Neural cell (in vitro differentiated cells): ENCODE measurements at regions not wholly inside any gene's neighbourhood (a gene's known extent, or its start where the extent isn't known, plus 50 kb on each side); places are given as distances from the start of the nearest gene placed in this dataset.

ENCODE experiments used
- CTCF ChIP-seq: fragments of 450-650 bp; IDR thresholded peaks from 2 replicates; pipeline ENCODE4 v1.5.1; 2014; ENCODE audit warnings: antibody characterized with exemption, mild to moderate bottlenecking, moderate library complexity; ENCODE audit not compliant: poor library complexity, severe bottlenecking
- EP300 ChIP-seq: fragments of 450-650 bp; conservative IDR thresholded peaks from 2 replicates; pipeline ENCODE4 v1.6.1; 2014; ENCODE audit warnings: antibody characterized with exemption, mild to moderate bottlenecking, moderate library complexity; ENCODE audit not compliant: poor library complexity, severe bottlenecking
- EZH2 ChIP-seq: fragments of 200-600, 300-800 bp; shearing (Covaris generic), sonication (generic); IDR thresholded peaks from 2 replicates; pipeline ENCODE4 v1.6.1; 2014; ENCODE audit warnings: antibody characterized with exemption, low read length, borderline replicate concordance, mild to moderate bottlenecking; ENCODE audit not compliant: insufficient read depth, poor library complexity, severe bottlenecking
- POLR2AphosphoS5 ChIP-seq: IDR thresholded peaks from 2 replicates; pipeline ENCODE4 v1.6.1; 2012
- RAD21 ChIP-seq: fragments of 450-650 bp; conservative IDR thresholded peaks from 2 replicates; pipeline ENCODE4 v1.6.1; 2014; ENCODE audit warnings: antibody characterized with exemption, mild to moderate bottlenecking, moderate library complexity
- REST ChIP-seq: IDR thresholded peaks from 2 replicates; pipeline ENCODE4 v1.6.1; 2012; ENCODE audit warnings: borderline replicate concordance
- SMC3 ChIP-seq: fragments of 450-650 bp; conservative IDR thresholded peaks from 2 replicates; pipeline ENCODE4 v1.6.1; 2014; ENCODE audit warnings: antibody characterized with exemption, mild to moderate bottlenecking, moderate library complexity; ENCODE audit not compliant: poor library complexity
- TAF1 ChIP-seq: IDR thresholded peaks from 2 replicates; pipeline ENCODE4 v1.6.1; 2012; ENCODE audit warnings: low read depth

- no peak for TF ChIP-seq TAF1
- TF ChIP-seq CTCF, result no peak
- no peak for TF ChIP-seq SMC3
- TF ChIP-seq POLR2AphosphoS5, result no peak
- no peak for TF ChIP-seq REST
- TF ChIP-seq RAD21, result no peak
- no peak for TF ChIP-seq EZH2
- TF ChIP-seq EP300, result no peak
These were observed 305.7 kb upstream of the SLIT2 start for GRCh38 chr4:19945979-19946380.
